NCI-H524 treated with DMSO at 0.1 percent for 48 hours (cell line): ENCODE measurements at regions not wholly inside any gene's neighbourhood (a gene's known extent, or its start where the extent isn't known, plus 50 kb on each side); places are given as distances from the start of the nearest gene placed in this dataset.
"Not testable (repeated sequence)": the region's sequence is repeated elsewhere in the genome, so short reads cannot be mapped to it uniquely, and the experiment has no call there.

Experiments
- DNase-seq: peaks from one replicate; lab custom pipeline; 2025; lab: John Stamatoyannopoulos, UW

- DNase-seq, result no peak
These were observed 529.0 kb upstream of the CDH5 start for GRCh38 chr16:65837464-65837863.

DNA sequence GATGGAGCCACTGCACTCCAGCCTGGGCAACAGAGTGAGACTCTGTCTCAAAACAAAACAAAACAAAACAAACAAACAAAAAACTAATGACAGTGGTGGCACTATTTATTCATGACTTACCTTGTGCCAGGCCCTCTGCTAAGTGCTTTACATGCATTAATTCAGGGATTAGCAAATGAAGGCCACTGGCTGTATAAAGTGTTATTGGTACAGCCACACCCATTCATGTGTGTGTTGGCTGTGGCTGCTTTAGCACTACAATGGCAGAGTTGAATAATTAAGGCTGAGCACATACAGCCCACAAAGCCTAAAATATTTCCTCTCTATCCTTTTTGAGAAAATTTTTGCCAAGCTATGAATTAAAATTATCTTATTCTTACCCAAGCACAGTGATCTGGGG is 531.8 kb upstream of the CDH5 start:
- no peak for DNase-seq

- no peak for DNase-seq
These were observed 533.2 kb upstream of the CDH5 start for GRCh38 chr16:65833171-65833871.

DNA sequence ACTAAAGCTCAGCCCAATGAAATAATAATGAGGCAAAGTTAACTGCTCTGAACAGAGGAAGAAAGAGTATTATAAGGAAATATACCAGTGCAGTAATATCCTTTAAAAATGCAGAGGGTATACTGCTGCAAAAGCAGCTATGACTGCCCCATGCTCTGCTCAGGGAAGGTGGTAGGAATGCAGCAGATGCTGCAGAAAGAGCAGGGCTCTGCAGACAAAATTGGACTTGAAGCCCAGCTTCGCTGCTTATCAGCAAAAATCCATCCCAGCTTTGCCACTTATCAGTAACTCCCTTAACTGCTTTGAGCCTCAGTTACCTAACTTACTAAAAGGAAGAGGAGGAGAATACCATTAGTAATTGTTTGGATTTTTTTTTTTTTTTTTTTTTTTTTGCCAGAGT is 533.8 kb upstream of the CDH5 start:
- no peak for DNase-seq

- no peak for DNase-seq
These were observed 534.4 kb upstream of the CDH5 start for GRCh38 chr16:65831903-65832666.

- no peak for DNase-seq
These were observed 537.4 kb upstream of the CDH5 start for GRCh38 chr16:65829076-65829475.

GRCh38 chr16:65828296-65828695 is 538.2 kb upstream of the CDH5 start:
- DNase-seq, result no peak

- no peak for DNase-seq
These were observed 539.3 kb upstream of the CDH5 start for GRCh38 chr16:65827231-65827630.

DNA sequence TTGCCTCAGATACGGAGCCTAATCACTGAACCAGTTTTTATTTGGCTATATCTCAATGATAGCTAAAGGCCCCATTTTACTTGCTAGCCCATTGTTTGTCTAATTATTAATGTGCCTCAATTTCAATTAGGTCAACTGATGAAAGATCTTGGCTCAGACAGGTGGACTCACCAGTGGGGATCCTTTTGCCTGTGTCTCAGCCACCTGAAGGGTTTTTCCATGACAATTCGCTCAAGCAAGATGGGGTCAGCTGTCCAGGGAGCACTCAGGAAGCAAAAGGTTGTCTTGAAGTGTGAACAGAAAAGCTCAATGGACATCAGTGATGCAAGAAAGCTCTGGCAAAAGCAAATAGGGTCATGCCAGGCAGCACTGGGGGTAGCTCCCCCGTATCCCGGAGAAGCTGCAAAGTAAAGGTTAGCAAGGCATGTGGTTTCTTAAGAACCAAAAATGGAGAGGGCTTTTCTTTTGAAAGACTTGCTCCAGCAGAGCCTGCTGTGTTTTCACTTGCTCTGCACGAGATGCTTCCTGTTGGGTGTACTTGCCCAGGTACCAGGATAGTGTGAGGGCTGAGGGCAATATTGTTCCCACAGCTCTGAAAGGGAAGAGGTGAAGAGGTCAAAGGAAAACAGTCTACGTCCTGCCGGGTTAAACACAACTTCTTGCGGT is 541.2 kb upstream of the CDH5 start:
- DNase-seq, result no peak

GRCh38 chr16:65822148-65822547 is 544.3 kb upstream of the CDH5 start:
- no peak for DNase-seq

DNA sequence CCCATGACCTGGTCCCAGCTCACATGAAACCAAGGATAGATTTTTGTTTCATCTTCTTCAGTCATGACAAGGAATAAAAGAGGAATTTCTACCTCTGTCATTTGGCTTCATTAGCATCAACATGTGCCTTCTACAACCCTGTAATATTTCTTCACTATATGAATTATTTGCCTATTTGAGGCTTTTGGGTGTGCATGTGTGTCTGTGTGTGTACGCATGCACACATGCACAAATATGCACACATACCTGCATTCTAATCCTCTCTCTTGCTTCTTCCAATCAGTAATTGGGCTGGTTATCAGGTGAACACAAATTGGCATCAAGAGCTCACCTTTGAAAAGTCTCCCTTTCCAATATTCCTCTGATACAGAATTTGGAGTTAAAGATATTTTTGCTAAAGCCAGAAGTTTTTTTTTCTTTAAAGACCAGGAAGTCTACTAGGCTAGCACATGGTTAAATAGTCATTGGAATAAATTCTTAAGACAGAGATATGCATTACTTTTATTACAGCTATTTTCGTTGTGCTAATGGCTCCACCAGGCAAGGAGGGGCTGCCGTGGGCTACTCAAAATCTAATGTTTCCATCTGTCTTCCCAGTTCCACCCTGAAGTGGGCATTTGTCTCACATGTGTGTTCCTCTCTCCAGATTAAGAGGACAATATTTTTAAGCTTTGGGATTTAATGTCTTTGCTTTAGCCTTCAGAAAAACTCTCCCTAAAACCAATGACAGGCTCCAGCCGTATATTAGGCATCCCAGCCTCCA is 547.2 kb upstream of the CDH5 start:
- peak; percentile 16 for DNase-seq

DNA sequence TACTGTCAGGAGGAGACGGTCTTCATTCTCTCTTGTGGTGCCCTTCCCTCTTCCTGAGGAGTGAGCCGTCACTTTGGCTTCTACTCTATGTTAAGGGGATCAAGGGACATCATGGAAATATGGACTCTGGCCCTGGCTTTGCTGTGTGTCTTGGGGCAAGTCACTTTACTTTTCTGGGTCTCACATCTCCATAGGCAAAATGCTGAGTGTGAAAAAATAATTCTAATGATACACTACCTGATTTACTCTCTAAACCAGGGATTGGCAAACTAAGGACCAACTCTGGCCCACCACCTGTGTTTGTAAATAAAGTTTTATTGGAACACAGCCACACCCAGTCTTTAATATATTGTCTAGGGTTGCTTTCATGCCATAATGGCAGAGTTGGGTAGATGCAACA is 548.7 kb upstream of the CDH5 start:
- DNase-seq, result no peak

DNA sequence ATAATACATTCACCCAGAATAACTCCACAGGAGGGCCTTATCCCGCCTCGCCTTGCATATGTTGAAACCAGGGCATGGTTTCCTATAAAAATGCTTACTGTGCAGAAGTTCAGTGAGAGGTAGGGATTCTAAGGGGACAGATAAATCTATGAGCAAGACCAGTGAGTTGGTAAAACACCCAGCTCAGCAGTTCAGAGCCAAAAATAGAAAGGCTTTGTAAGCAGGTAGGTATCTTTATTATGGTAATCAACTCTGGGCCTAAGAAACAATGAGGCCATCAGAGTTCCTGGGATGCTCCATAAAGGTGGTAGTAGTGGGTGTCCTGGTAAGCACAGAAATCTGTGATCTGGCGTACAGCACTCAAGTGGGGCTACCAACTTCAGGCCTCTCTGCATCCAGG is 549.4 kb upstream of the CDH5 start:
- DNase-seq, result no peak

GRCh38 chr16:65816556-65816955 is 549.9 kb upstream of the CDH5 start:
- DNase-seq, result no peak

DNA sequence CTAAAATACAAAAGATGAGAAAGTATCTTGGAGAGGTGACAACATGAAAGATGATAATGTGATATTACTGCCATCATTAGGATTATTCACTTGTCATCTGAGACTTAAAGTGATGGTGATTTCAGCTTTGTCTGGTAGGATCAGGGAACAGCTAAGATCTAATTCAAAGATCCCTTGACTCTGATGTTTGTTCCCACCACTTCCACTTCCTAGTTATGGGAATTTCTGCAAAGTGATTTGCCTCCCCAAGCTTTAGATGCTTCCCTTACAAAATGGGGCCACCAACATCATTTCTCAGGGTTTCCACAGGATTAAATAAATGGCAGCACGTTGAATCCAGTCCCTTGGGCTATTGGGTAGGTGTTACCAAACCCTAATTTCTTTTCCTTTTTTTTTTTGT is 550.8 kb upstream of the CDH5 start:
- no peak for DNase-seq

DNA sequence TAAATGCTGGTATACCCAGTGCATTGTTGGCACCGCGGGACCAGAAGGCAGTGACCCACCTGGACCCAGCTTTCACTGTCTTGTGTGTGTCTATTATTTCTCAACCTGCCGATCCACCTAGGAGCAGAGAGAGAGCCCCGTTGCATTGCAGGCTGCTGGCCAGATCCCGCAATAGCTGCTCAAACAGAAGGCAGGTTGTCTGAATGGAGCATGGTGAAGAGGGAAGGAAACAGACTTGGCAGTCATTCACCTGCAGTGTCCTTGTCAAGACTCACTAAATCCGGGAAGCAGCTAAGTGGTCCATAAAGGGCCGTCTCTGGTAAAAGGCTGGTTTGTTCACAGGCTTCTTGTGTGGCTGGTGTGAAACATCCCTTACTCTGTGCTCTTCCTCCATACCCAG is 552.6 kb upstream of the CDH5 start:
- DNase-seq, result not testable (repeated sequence)

DNA sequence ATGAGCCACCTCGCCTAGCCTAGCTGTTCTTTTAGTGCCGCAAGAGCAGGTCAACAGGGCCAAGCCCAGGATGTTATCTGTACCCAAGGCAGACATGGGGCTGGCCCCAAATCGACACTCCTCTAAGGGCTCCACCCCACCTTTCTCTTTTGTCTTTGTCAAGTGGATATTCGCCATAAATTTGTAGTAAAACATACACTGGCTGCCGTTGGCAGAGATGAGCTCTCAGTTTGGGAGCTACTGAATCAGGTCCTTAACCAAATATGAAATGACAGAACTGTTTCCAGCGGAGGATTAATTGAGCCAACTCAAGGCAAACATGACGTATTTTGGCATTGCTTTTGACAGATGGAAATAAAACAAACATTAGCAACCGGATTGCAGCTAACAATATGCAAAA is 556.9 kb upstream of the CDH5 start:
- no peak for DNase-seq

DNA sequence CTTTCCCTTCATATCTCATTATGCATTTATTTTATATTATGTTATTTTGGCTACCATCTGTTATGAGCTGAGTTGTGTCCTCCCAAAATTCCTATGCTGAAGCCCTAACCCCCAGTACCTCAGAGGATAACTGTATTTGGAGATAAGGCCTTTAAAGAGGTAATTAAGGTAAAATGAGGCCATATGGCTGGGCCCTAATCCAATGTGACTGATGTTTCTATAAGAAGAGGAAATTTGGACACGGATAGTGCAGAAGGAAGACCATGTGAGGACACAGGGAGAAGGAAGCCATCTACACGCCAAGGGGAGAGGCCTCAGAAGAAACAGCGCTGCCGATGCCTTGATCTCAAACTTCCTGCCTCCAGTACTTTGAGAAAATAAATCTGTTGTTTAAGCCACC is 557.7 kb upstream of the CDH5 start:
- DNase-seq, result peak; percentile 86

- no peak for DNase-seq
These were observed 558.6 kb upstream of the CDH5 start for GRCh38 chr16:65807858-65808257.

DNA sequence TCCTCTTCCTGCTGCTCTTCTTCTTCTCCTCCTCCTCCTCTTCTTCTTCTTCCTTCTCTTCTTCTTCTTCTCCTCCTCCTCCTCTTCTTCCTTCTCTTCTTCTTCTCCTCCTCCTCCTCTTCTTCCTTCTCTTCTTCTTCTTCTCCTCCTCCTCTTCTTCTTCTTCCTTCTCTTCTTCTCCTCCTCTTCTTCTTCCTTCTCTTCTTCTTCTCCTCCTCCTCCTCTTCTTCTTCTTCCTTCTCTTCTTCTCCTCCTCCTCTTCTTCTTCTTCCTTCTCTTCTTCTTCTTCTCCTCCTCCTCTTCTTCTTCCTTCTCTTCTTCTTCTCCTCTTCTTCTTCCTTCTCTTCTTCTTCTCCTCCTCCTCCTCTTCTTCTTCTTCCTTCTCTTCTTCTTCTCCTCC is 560.8 kb upstream of the CDH5 start:
- DNase-seq, result not testable (repeated sequence)

DNA sequence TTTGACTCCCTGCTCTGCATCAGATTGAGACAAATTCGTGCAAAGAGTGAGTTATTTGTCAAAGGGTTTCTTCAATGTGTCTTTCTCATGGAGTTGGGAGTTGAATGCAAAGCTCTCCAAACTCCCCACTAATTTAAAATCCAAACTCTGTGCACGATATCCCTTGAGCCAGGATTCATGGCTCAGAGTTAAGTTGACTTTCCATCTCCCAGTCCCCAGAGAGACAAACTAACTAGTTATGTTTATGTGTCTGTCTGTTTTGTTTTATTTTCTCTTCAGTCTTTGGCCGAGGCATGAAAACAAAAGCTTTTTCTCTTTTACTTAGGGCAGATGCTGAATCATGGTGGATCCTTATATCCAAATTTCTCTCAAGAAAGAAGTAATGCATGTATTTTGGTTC is 570.0 kb upstream of the CDH5 start:
- DNase-seq, result no peak

- no peak for DNase-seq
These were observed 571.5 kb upstream of the CDH5 start for GRCh38 chr16:65794973-65795372.

- DNase-seq, result no peak
These were observed 572.7 kb upstream of the CDH5 start for GRCh38 chr16:65793781-65794180.
